Stimulated activated CD4-positive, alpha-beta T cell treated with anti-CD3 and anti-CD28 coated beads, Interleukin-1b, Interleukin-23, amount 100 ng/mL, for 4 hours (primary cell): ENCODE measurements at regions not wholly inside any gene's neighbourhood (a gene's known extent, or its start where the extent isn't known, plus 50 kb on each side); places are given as distances from the start of the nearest gene placed in this dataset.

Source experiments
- DNase-seq, 2 donors: peaks; one replicate each; pipeline ENCODE4 v3.0.0-alpha.2; 2020; ENCODE audit warnings: low read depth in 2 of 2

GRCh38 chr5:67416133-67416937 lies 219.7 kb upstream of the CD180 start:
- no peak for DNase-seq

- no peak for DNase-seq
Measured at GRCh38 chr5:67414712-67415111, 218.1 kb upstream of the CD180 start.

- DNase-seq = no peak
Measured at GRCh38 chr5:67413721-67414120, 217.1 kb upstream of the CD180 start.

- DNase-seq = no peak
Measured at GRCh38 chr5:67409126-67409777, 212.7 kb upstream of the CD180 start.

- no peak for DNase-seq
Measured at GRCh38 chr5:67407979-67408378, 211.4 kb upstream of the CD180 start.

- no peak for DNase-seq
Measured at GRCh38 chr5:67405755-67406154, 209.2 kb upstream of the CD180 start.

- no peak for DNase-seq
Measured at GRCh38 chr5:67405101-67405364, 208.4 kb upstream of the CD180 start.

- DNase-seq = no peak
Measured at GRCh38 chr5:67404256-67405100, 207.9 kb upstream of the CD180 start.

- DNase-seq = no peak
Measured at GRCh38 chr5:67402526-67402925, 205.9 kb upstream of the CD180 start.

- DNase-seq = no peak
Measured at GRCh38 chr5:67401172-67401571, 204.6 kb upstream of the CD180 start.

GRCh38 chr5:67400752-67401151 lies 204.2 kb upstream of the CD180 start:
- DNase-seq = no peak

- DNase-seq = no peak
Measured at GRCh38 chr5:67395790-67396418, 199.3 kb upstream of the CD180 start.

- no peak for DNase-seq
Measured at GRCh38 chr5:67393211-67393610, 196.6 kb upstream of the CD180 start.

GRCh38 chr5:67390935-67391334 lies 194.3 kb upstream of the CD180 start:
- DNase-seq = no peak

- no peak for DNase-seq
Measured at GRCh38 chr5:67383451-67383850, 186.9 kb upstream of the CD180 start.

- no peak for DNase-seq
Measured at GRCh38 chr5:67381236-67381880, 184.8 kb upstream of the CD180 start.

GRCh38 chr5:67380431-67380830 lies 183.8 kb upstream of the CD180 start:
- no peak for DNase-seq

GRCh38 chr5:67379753-67380152 lies 183.2 kb upstream of the CD180 start:
- no peak for DNase-seq

- no peak for DNase-seq
Measured at GRCh38 chr5:67378256-67378655, 181.7 kb upstream of the CD180 start.

- DNase-seq = no peak
Measured at GRCh38 chr5:67377631-67378030, 181.0 kb upstream of the CD180 start.

- DNase-seq = no peak
Measured at GRCh38 chr5:67375606-67376005, 179.0 kb upstream of the CD180 start.

- no peak for DNase-seq
Measured at GRCh38 chr5:67374378-67374777, 177.8 kb upstream of the CD180 start.
